Epithelial cell of proximal tubule (primary cell): ENCODE measurements at regions not wholly inside any gene's neighbourhood (a gene's known extent, or its start where the extent isn't known, plus 50 kb on each side); places are given as distances from the start of the nearest gene placed in this dataset.

ENCODE experiments used
- DNase-seq: peaks from one replicate; pipeline ENCODE4 v3.0.0-alpha.2; 2011; ENCODE audit warnings: low read depth
- H3K4me3 ChIP-seq: 2 replicates; pipeline ENCODE4 v1.5.1; 2011; ENCODE audit warnings: low read depth, mild to moderate bottlenecking, low read length
- CTCF ChIP-seq: conservative IDR thresholded peaks from 2 replicates; pipeline ENCODE4 v1.5.1; 2012; ENCODE audit warnings: low read depth, mild to moderate bottlenecking, low read length

- H3K4me3 ChIP-seq: no peak overlapping the region
- DNase-seq: no peak
- TF ChIP-seq CTCF: no peak
These were observed 63.9 kb upstream of the NHSL1 start for GRCh38 chr6:138563231-138563630.

- no peak for TF ChIP-seq CTCF
- H3K4me3 ChIP-seq: no peak overlapping the region
- DNase-seq: no peak
These were observed 64.4 kb upstream of the NHSL1 start for GRCh38 chr6:138563650-138564049.

- H3K4me3 ChIP-seq: no peak overlapping the region
- no peak for TF ChIP-seq CTCF
- no peak for DNase-seq
These were observed 65.0 kb upstream of the NHSL1 start for GRCh38 chr6:138564170-138564721.

GRCh38 chr6:138567052-138567451, 67.8 kb upstream of the NHSL1 start:
- no peak for TF ChIP-seq CTCF
- no peak overlapping the region for H3K4me3 ChIP-seq
- DNase-seq: no peak

GRCh38 chr6:138568997-138569396, 69.7 kb upstream of the NHSL1 start:
- no peak for DNase-seq
- H3K4me3 ChIP-seq: no peak overlapping the region
- no peak for TF ChIP-seq CTCF

GRCh38 chr6:138569554-138569953, 70.3 kb upstream of the NHSL1 start:
- no peak for DNase-seq

More at GRCh38 chr6:138569554-138569953, 70.3 kb upstream of the NHSL1 start:
- TF ChIP-seq CTCF: no peak
- no peak overlapping the region for H3K4me3 ChIP-seq
